A549 (cell line): ENCODE measurements at regions not wholly inside any gene's neighbourhood (a gene's known extent, or its start where the extent isn't known, plus 50 kb on each side); places are given as distances from the start of the nearest gene placed in this dataset.

Source experiments
- CHD2 ChIP-seq: fragments of 150-350 bp; IDR thresholded peaks from 2 replicates; pipeline ENCODE4 v1.6.1; 2014; ENCODE audit warnings: low read length; ENCODE audit not compliant: partially characterized antibody
- CHD4 ChIP-seq: fragments of 200-600 bp; sonication (generic); IDR thresholded peaks from 2 replicates; pipeline ENCODE4 v1.6.1; 2016; ENCODE audit warnings: antibody characterized with exemption, mild to moderate bottlenecking, borderline replicate concordance
- MYC ChIP-seq: IDR thresholded peaks from 2 replicates; pipeline ENCODE4 v1.6.1; 2012; ENCODE audit warnings: mild to moderate bottlenecking, inconsistent platforms, low read length, improper control_type of control experiment, borderline replicate concordance
- POLR2A ChIP-seq: IDR thresholded peaks from 2 replicates; pipeline ENCODE4 v1.6.1; 2012; ENCODE audit warnings: mild to moderate bottlenecking, low read length
- SMC3 ChIP-seq: fragments of >200 bp; sonication (Bioruptor Twin); formaldehyde crosslinking; IDR thresholded peaks from 3 replicates; pipeline ENCODE4 v1.6.1; 2018; ENCODE audit warnings: inconsistent platforms
- SREBF2 ChIP-seq: fragments of 450-650 bp; IDR thresholded peaks from 2 replicates; pipeline ENCODE4 v1.6.1; 2014; ENCODE audit warnings: mild to moderate bottlenecking, moderate library complexity
- ZSCAN20 ChIP-seq: fragments of 250-450 bp; sonication (Bioruptor Pico); IDR thresholded peaks from 2 replicates; pipeline ENCODE4 v1.8.0; 2022; ENCODE audit warnings: mild to moderate bottlenecking, moderate library complexity
- TF ChIP-seq, protein P1 (sequence below): fragments of >200 bp; sonication (Bioruptor Twin); formaldehyde crosslinking; IDR thresholded peaks from 3 replicates; pipeline ENCODE4 v1.5.1; 2016
- TF ChIP-seq, protein P2 (sequence below): IDR thresholded peaks from 2 replicates; pipeline ENCODE4 v1.6.1; 2012
- TF ChIP-seq, protein P3 (sequence below): fragments of >200 bp; sonication (Bioruptor Twin); formaldehyde crosslinking; IDR thresholded peaks from 2 replicates; pipeline ENCODE4 v1.6.1; 2016
- TF ChIP-seq, protein P4 (sequence below): fragments of 200-600 bp; sonication (generic); IDR thresholded peaks from 2 replicates; pipeline ENCODE4 v1.6.1; 2016; ENCODE audit warnings: antibody characterized with exemption, mild to moderate bottlenecking, moderate library complexity

DNA sequence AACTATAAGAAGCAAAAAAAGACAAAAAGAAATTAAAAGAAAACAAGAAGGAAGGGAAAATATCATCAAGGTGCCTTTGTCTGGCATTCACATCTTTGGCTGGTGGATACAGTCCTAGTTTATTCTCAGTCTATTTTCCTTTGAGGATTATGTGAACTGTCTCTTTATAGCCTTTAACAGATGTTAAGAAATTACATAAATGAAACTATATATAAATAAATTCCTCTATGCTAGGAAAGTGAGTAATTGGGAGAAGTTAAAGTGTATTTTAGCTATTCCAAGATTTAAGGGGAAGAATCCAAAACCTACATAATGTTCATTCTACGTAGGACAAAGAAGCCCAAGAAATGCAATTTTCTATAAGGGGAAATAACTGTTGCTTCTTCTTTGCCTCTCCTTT is 316.3 kb downstream of the ADAMTS20 start:
- TF ChIP-seq MYC (no peak), CHD4 (no peak), POLR2A (no peak), ZSCAN20 (no peak), SMC3 (no peak), CHD2 (no peak), SREBF2 (no peak)
- TF ChIP-seq, protein P1, sequence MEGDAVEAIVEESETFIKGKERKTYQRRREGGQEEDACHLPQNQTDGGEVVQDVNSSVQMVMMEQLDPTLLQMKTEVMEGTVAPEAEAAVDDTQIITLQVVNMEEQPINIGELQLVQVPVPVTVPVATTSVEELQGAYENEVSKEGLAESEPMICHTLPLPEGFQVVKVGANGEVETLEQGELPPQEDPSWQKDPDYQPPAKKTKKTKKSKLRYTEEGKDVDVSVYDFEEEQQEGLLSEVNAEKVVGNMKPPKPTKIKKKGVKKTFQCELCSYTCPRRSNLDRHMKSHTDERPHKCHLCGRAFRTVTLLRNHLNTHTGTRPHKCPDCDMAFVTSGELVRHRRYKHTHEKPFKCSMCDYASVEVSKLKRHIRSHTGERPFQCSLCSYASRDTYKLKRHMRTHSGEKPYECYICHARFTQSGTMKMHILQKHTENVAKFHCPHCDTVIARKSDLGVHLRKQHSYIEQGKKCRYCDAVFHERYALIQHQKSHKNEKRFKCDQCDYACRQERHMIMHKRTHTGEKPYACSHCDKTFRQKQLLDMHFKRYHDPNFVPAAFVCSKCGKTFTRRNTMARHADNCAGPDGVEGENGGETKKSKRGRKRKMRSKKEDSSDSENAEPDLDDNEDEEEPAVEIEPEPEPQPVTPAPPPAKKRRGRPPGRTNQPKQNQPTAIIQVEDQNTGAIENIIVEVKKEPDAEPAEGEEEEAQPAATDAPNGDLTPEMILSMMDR, result no peak
- TF ChIP-seq, protein P2, sequence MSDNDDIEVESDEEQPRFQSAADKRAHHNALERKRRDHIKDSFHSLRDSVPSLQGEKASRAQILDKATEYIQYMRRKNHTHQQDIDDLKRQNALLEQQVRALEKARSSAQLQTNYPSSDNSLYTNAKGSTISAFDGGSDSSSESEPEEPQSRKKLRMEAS, result no peak
- TF ChIP-seq, protein P3, sequence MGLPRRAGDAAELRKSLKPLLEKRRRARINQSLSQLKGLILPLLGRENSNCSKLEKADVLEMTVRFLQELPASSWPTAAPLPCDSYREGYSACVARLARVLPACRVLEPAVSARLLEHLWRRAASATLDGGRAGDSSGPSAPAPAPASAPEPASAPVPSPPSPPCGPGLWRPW, result no peak
- TF ChIP-seq, protein P4, sequence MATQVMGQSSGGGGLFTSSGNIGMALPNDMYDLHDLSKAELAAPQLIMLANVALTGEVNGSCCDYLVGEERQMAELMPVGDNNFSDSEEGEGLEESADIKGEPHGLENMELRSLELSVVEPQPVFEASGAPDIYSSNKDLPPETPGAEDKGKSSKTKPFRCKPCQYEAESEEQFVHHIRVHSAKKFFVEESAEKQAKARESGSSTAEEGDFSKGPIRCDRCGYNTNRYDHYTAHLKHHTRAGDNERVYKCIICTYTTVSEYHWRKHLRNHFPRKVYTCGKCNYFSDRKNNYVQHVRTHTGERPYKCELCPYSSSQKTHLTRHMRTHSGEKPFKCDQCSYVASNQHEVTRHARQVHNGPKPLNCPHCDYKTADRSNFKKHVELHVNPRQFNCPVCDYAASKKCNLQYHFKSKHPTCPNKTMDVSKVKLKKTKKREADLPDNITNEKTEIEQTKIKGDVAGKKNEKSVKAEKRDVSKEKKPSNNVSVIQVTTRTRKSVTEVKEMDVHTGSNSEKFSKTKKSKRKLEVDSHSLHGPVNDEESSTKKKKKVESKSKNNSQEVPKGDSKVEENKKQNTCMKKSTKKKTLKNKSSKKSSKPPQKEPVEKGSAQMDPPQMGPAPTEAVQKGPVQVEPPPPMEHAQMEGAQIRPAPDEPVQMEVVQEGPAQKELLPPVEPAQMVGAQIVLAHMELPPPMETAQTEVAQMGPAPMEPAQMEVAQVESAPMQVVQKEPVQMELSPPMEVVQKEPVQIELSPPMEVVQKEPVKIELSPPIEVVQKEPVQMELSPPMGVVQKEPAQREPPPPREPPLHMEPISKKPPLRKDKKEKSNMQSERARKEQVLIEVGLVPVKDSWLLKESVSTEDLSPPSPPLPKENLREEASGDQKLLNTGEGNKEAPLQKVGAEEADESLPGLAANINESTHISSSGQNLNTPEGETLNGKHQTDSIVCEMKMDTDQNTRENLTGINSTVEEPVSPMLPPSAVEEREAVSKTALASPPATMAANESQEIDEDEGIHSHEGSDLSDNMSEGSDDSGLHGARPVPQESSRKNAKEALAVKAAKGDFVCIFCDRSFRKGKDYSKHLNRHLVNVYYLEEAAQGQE, result no peak
